ENCODE measurements at regions not wholly inside any gene's neighbourhood (a gene's known extent, or its start where the extent isn't known, plus 50 kb on each side); places are given as distances from the start of the nearest gene placed in this dataset.

GRCh38 chr12:22797701-22798100, 172.7 kb downstream of the ETNK1 start:
- TF ChIP-seq JUNB (IDR thresholded peaks at IDR 0.05; ENCODE audit: unreplicated experiment) (no peak), STAT1 (IDR thresholded peaks at IDR 0.05; ENCODE audit: unreplicated experiment) (no peak), ZNF331 (CRISPR knock-in tag; IDR thresholded peaks at IDR 0.05; ENCODE audit: low read depth) (no peak)
- Mint-ChIP-seq H3K4me3 (no peak overlapping the region), H3K27me3 (ENCODE audit: insufficient read depth, low read depth, poor library complexity) (peaks cover 2% of the 10 kb centered on the region), H3K4me1 (peaks cover 11% of the 10 kb centered on the region), H3K36me3 (ENCODE audit: low read depth) (no peaks in the 10 kb centered on the region), H3K27ac (no peak overlapping the region), H3K9me3 (no peaks in the 10 kb centered on the region)
- H3K4me1 ChIP-seq (ENCODE audit: insufficient read depth): peaks cover 12% of the 10 kb centered on the region; the same call in 1 of the 2 replicates
- H3F3A ChIP-seq (replicated peaks; ENCODE audit: low read depth): no peaks in the 10 kb centered on the region
- no peaks in the 10 kb centered on the region for H3K27me3 ChIP-seq (ENCODE audit: insufficient read depth)
- no peak overlapping the region for H3K4me2 ChIP-seq
- no peak for DNase-seq (ENCODE audit: low spot score)
- no peaks in the 10 kb centered on the region for H3K9me2 ChIP-seq (ENCODE audit: insufficient read depth)
- H2AFZ ChIP-seq: no peak overlapping the region
- no peak overlapping the region for H3K27ac ChIP-seq (ENCODE audit: low read depth)
- no peaks in the 10 kb centered on the region for H3K79me2 ChIP-seq (replicated peaks; ENCODE audit: insufficient read depth)
- ATAC-seq: no peak
- H3K36me3 ChIP-seq (ENCODE audit: insufficient read depth): no peaks in the 10 kb centered on the region
- no peaks in the 10 kb centered on the region for H4K20me1 ChIP-seq (replicated peaks; ENCODE audit: insufficient read depth)
- H3K4me3 ChIP-seq: no peak overlapping the region

DNA sequence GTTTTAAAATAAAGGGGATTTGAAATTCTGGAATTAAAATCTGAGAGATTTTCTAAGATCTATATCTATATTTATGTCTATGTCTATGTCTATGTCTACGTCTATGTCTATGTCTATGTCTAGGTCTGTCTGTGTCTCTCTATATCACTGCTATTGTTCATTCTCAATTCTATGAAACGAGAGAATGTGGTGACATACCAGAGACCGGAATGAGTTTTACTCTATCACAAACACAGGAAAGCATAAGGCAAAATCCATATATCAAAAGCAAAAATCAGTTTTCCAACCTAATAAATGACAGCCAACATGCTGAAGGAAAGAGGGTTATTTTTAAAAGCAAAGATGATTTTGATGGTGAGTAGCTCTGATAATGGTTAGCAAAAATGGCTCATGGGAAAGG, 173.1 kb downstream of the ETNK1 start:
- ATAC-seq (no peak), DNase-seq (ENCODE audit: low spot score) (no peak)
- no peaks in the 10 kb centered on the region for H3K9me3 Mint-ChIP-seq
- Histone ChIP-seq H3K27ac (ENCODE audit: low read depth) (no peak overlapping the region), H3K4me2 (peak overlapping the region; percentile 3; the same call in 1 of the 2 replicates), H3K27me3 (ENCODE audit: insufficient read depth) (no peaks in the 10 kb centered on the region), H3K4me3 (no peak overlapping the region), H3F3A (replicated peaks; ENCODE audit: low read depth) (no peaks in the 10 kb centered on the region), H3K4me1 (ENCODE audit: insufficient read depth) (peaks cover 12% of the 10 kb centered on the region; the same call in 1 of the 2 replicates), H4K20me1 (replicated peaks; ENCODE audit: insufficient read depth) (no peaks in the 10 kb centered on the region), H3K9me2 (ENCODE audit: insufficient read depth) (no peaks in the 10 kb centered on the region), H3K36me3 (ENCODE audit: insufficient read depth) (no peaks in the 10 kb centered on the region), H3K79me2 (replicated peaks; ENCODE audit: insufficient read depth) (no peaks in the 10 kb centered on the region), H2AFZ (no peak overlapping the region)
- no peak overlapping the region for H3K4me3 Mint-ChIP-seq
- H3K36me3 Mint-ChIP-seq (ENCODE audit: low read depth): no peaks in the 10 kb centered on the region
- peaks cover 12% of the 10 kb centered on the region for H3K4me1 Mint-ChIP-seq
- no peak overlapping the region for H3K27ac Mint-ChIP-seq
- H3K27me3 Mint-ChIP-seq (ENCODE audit: insufficient read depth, low read depth, poor library complexity): peaks cover 2% of the 10 kb centered on the region
- TF ChIP-seq STAT1 (IDR thresholded peaks at IDR 0.05; ENCODE audit: unreplicated experiment) (no peak), ZNF114 (CRISPR knock-in tag; IDR thresholded peaks at IDR 0.05) (no peak), CTCF (conservative IDR thresholded peaks at IDR 0.05; ENCODE audit: low read depth in 2 of 2) (no peak), CREB1 (CRISPR knock-in tag; IDR thresholded peaks at IDR 0.05; ENCODE audit: low read depth) (no peak), NANOG (IDR thresholded peaks at IDR 0.05; ENCODE audit: borderline replicate concordance) (no peak), POLR2AphosphoS5 (IDR thresholded peaks at IDR 0.05; ENCODE audit: low read depth) (no peak), ZNF462 (CRISPR knock-in tag; IDR thresholded peaks at IDR 0.05) (no peak), JUNB (IDR thresholded peaks at IDR 0.05; ENCODE audit: unreplicated experiment) (no peak), EZH2 (IDR thresholded peaks at IDR 0.05; ENCODE audit: low read depth, unreplicated experiment) (no peak)
- TF ChIP-seq, protein P1, sequence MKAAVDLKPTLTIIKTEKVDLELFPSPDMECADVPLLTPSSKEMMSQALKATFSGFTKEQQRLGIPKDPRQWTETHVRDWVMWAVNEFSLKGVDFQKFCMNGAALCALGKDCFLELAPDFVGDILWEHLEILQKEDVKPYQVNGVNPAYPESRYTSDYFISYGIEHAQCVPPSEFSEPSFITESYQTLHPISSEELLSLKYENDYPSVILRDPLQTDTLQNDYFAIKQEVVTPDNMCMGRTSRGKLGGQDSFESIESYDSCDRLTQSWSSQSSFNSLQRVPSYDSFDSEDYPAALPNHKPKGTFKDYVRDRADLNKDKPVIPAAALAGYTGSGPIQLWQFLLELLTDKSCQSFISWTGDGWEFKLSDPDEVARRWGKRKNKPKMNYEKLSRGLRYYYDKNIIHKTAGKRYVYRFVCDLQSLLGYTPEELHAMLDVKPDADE (IDR thresholded peaks at IDR 0.05): no peak

Measured in GM23338 (cell line).